ENCODE measurements at regions not wholly inside any gene's neighbourhood (a gene's known extent, or its start where the extent isn't known, plus 50 kb on each side); places are given as distances from the start of the nearest gene placed in this dataset.
A peak's percentile ranks its signal among the peaks of the same experiment; 100 is the strongest.

GRCh38 chr18:61731693-61732376 is 161.0 kb downstream of the RNF152 start:
- in situ Hi-C loops (cut with HindIII; ENCODE audit: low pct_unique_long_range_greater_than_20kb, low sequenced_read_pairs) = no loop called here
- DNase-seq (ENCODE audit: low read depth) = no peak

GRCh38 chr18:61731178-61731577 is 161.6 kb downstream of the RNF152 start:
- no peak for DNase-seq (ENCODE audit: low read depth)
- in situ Hi-C loops (cut with HindIII; ENCODE audit: low pct_unique_long_range_greater_than_20kb, low sequenced_read_pairs) = no loop called here

- in situ Hi-C loops (cut with HindIII; ENCODE audit: low pct_unique_long_range_greater_than_20kb, low sequenced_read_pairs) = no loop called here
- no peak for DNase-seq (ENCODE audit: low read depth)
Measured at GRCh38 chr18:61729322-61729721, 163.5 kb downstream of the RNF152 start.

- DNase-seq (ENCODE audit: low read depth) = peak; percentile 3
- in situ Hi-C loops (cut with HindIII; ENCODE audit: low pct_unique_long_range_greater_than_20kb, low sequenced_read_pairs) = no loop called here
Measured at GRCh38 chr18:61727241-61728193, 165.3 kb downstream of the RNF152 start.

DNA sequence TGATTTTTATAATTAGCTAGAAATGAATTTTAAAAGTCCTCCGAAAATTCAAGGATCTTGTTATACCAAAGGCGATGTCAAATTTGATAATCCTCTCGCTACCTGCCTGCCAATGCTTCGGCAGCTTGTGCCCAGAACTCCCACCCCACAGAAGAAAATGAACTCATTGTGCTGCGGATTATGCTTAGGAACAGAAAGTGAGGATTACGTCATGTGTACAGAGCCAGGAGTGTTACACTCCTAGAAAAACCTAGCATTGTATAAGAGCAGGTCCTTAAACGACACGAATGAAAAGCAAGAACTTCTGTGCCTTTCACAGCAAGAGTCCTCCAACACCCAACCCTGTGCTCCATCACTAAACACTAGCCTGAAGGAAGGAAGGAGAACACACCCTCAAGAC is 168.3 kb downstream of the RNF152 start:
- no peak for DNase-seq (ENCODE audit: low read depth)

GRCh38 chr18:61722247-61722646 is 170.6 kb downstream of the RNF152 start:
- in situ Hi-C loops (cut with HindIII; ENCODE audit: low pct_unique_long_range_greater_than_20kb, low sequenced_read_pairs) = no loop called here

More for the DNA sequence above, 168.3 kb downstream of the RNF152 start:
- in situ Hi-C loops (cut with HindIII; ENCODE audit: low pct_unique_long_range_greater_than_20kb, low sequenced_read_pairs) = no loop called here

GRCh38 chr18:61720496-61720895 is 172.3 kb downstream of the RNF152 start:
- no peak for DNase-seq (ENCODE audit: low read depth)
- in situ Hi-C loops (cut with HindIII; ENCODE audit: low pct_unique_long_range_greater_than_20kb, low sequenced_read_pairs) = no loop called here

More at GRCh38 chr18:61722247-61722646, 170.6 kb downstream of the RNF152 start:
- DNase-seq (ENCODE audit: low read depth) = no peak

- no peak for DNase-seq (ENCODE audit: low read depth)
- in situ Hi-C loops (cut with HindIII; ENCODE audit: low pct_unique_long_range_greater_than_20kb, low sequenced_read_pairs) = no loop called here
Measured at GRCh38 chr18:61719671-61720070, 173.1 kb downstream of the RNF152 start.

DNA sequence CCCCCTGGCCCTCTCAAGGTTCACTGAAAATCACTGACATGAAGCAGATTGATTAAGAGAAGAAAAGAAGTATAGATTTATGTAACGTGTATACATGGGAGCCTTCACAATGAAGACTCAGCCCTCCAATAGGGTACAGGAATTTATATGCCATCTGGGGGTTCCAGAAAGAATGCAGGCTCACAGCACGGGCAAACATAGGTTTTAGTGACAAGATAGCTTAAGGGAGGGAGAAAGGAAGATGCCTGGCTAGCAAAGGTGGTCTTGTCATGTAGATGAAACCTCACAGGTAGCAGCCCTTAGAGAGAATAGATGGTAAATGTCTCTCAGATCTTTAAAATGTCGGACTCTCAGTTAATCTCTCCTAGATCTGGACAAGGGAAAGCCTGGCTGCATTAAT is 173.9 kb downstream of the RNF152 start:
- DNase-seq (ENCODE audit: low read depth) = no peak
- in situ Hi-C loops (cut with HindIII; ENCODE audit: low pct_unique_long_range_greater_than_20kb, low sequenced_read_pairs) = no loop called here

GRCh38 chr18:61714421-61714820 is 178.4 kb downstream of the RNF152 start:
- no peak for DNase-seq (ENCODE audit: low read depth)
- in situ Hi-C loops (cut with HindIII; ENCODE audit: low pct_unique_long_range_greater_than_20kb, low sequenced_read_pairs) = no loop called here

DNA sequence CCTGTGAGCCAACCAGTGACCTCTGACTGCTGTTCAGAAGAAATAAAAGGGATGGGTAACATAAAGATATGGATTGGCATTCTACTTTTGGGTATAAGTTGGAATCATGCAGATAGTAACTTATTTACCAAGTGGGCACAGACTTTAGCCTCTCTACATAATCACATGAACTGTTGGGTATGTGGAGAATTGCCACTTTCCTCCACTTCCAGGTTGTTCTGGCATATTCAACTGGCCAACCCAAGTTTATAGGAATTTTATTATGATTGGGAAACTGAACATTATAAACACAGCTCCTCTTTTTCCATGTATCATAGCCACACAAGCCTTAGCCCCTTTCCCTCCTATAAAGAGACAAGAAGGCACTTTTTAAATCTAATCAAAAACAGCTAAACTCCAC is 179.3 kb downstream of the RNF152 start:
- DNase-seq (ENCODE audit: low read depth) = no peak

GRCh38 chr18:61710082-61710620 is 182.7 kb downstream of the RNF152 start:
- DNase-seq (ENCODE audit: low read depth) = no peak
- in situ Hi-C loops (cut with HindIII; ENCODE audit: low pct_unique_long_range_greater_than_20kb, low sequenced_read_pairs) = no loop called here

More for the DNA sequence above, 179.3 kb downstream of the RNF152 start:
- in situ Hi-C loops (cut with HindIII; ENCODE audit: low pct_unique_long_range_greater_than_20kb, low sequenced_read_pairs) = no loop called here

- in situ Hi-C loops (cut with HindIII; ENCODE audit: low pct_unique_long_range_greater_than_20kb, low sequenced_read_pairs) = no loop called here
- no peak for DNase-seq (ENCODE audit: low read depth)
Measured at GRCh38 chr18:61706276-61706915, 186.4 kb downstream of the RNF152 start.

GRCh38 chr18:61703508-61703907 is 189.3 kb downstream of the RNF152 start:
- no peak for DNase-seq (ENCODE audit: low read depth)

DNA sequence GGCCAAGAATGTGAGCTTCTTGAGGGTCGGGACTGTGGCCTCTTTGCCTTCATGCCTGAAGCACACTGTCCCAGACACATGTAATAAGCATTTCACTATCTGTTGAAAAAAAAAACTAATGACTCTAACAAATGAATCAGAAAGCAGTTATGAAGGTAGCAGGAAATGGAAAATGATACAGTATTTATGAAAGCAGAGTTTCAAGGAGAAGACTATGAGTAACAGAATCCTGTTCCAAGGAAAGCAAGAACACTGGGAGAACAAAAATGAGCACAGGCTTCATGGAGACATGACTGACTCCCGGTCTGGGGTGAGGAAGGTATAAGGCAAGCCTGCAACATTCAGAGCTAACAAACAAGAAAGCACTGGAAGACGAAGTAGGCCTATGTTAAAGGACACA is 190.8 kb downstream of the RNF152 start:
- in situ Hi-C loops (cut with HindIII; ENCODE audit: low pct_unique_long_range_greater_than_20kb, low sequenced_read_pairs) = no loop called here
- no peak for DNase-seq (ENCODE audit: low read depth)

More at GRCh38 chr18:61703508-61703907, 189.3 kb downstream of the RNF152 start:
- in situ Hi-C loops (cut with HindIII; ENCODE audit: low pct_unique_long_range_greater_than_20kb, low sequenced_read_pairs) = no loop called here

DNA sequence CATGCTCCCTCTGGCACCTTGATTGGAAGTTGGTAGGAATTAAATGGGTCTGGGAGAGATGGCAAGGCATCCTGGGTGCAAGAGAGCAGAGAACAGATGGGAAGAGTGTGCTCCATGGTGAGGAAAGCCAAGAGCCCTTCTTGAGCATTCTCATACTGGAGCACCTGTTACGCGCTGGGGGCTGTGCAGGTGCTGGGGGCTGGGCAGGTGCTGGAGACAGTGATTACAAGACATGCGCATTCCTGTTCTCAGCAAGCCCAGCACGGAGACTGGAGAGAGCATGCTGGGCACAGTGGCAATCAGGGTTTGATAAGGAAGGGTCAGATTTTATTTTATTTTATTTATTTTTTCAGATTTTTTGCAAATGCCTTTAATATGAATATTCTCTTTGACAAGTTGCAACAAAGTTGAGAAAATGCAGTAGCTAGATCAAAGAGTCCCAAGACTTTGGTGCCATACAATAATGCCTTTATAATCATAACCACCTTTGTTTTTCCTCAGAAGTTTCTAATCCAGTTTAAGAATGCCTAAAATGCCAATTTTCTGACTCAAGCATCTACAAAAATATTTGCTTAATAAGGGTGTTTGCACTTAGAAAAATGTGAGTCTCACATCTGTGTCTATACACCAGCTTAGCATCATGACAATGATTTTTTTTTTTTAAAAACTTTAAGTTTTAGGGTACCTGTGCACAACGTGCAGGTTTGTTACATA is 193.3 kb downstream of the RNF152 start:
- in situ Hi-C loops (cut with HindIII; ENCODE audit: low pct_unique_long_range_greater_than_20kb, low sequenced_read_pairs) = no loop called here
- no peak for DNase-seq (ENCODE audit: low read depth)

GRCh38 chr18:61697306-61697909 is 195.4 kb downstream of the RNF152 start:
- DNase-seq (ENCODE audit: low read depth) = no peak
- in situ Hi-C loops (cut with HindIII; ENCODE audit: low pct_unique_long_range_greater_than_20kb, low sequenced_read_pairs) = no loop called here

DNA sequence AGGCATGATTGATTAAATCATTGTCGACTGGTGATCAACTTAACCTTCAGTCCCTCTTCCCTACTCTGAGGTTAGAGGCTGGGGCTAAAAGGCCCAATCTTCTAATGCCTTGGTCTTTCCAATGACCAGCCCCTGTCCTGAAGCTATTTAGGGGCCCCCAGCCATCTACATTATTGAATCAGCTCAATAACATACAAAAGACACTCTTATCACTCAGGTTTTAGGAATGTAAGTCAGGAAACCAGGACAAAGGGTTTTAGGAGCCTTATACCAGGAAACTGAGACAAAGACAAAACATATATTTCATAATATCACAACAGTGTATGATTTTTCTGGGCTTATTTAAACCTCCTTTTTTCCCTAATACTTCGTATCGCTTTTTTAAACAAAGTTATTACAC is 198.6 kb downstream of the RNF152 start:
- DNase-seq (ENCODE audit: low read depth) = no peak
- in situ Hi-C loops (cut with HindIII; ENCODE audit: low pct_unique_long_range_greater_than_20kb, low sequenced_read_pairs) = no loop called here

Measured in Caki2 (cell line).